H9 (cell line): ENCODE measurements at regions not wholly inside any gene's neighbourhood (a gene's known extent, or its start where the extent isn't known, plus 50 kb on each side); places are given as distances from the start of the nearest gene placed in this dataset.

Source experiments
- DNase-seq: peaks from one replicate; pipeline ENCODE4 v3.0.0-alpha.2; 2017
- H2AFZ ChIP-seq: one replicate; pipeline ENCODE4 v1.6.1; 2013; ENCODE audit warnings: mild to moderate bottlenecking, low read length, control low read depth, moderate library complexity
- H2AK5ac ChIP-seq: 2 replicates; pipeline ENCODE4 v1.6.1; 2013; ENCODE audit warnings: low read length, control low read depth, mixed read lengths; ENCODE audit not compliant: insufficient read length
- H2BK120ac ChIP-seq: one replicate; pipeline ENCODE4 v1.6.1; 2013; ENCODE audit warnings: low read depth, mild to moderate bottlenecking, low read length, control low read depth, inconsistent platforms; ENCODE audit not compliant: poor library complexity, severe bottlenecking
- H2BK12ac ChIP-seq: 2 replicates; pipeline ENCODE4 v1.6.1; 2013; ENCODE audit warnings: low read length, control low read depth, mixed read lengths, low read depth; ENCODE audit not compliant: insufficient read length
- H2BK15ac ChIP-seq: 2 replicates; pipeline ENCODE4 v1.6.1; 2013; ENCODE audit warnings: low read depth, low read length, control low read depth
- H2BK20ac ChIP-seq: one replicate; pipeline ENCODE4 v1.6.1; 2013; ENCODE audit warnings: low read depth, mild to moderate bottlenecking, low read length, control low read depth, inconsistent platforms; ENCODE audit not compliant: poor library complexity, severe bottlenecking
- H2BK5ac ChIP-seq: 2 replicates; pipeline ENCODE4 v1.6.1; 2013; ENCODE audit warnings: low read length, control low read depth, mixed read lengths; ENCODE audit not compliant: insufficient read length
- H3K14ac ChIP-seq: 2 replicates; pipeline ENCODE4 v1.6.1; 2013; ENCODE audit warnings: low read length, control low read depth; ENCODE audit not compliant: insufficient read depth
- H3K18ac ChIP-seq: 2 replicates; pipeline ENCODE4 v1.6.1; 2013; ENCODE audit warnings: low read depth, mild to moderate bottlenecking, mixed read lengths, low read length, control low read depth; ENCODE audit not compliant: insufficient read length
- H3K23ac ChIP-seq: 2 replicates; pipeline ENCODE4 v1.6.1; 2013; ENCODE audit warnings: low read length, control low read depth, mixed read lengths, low read depth; ENCODE audit not compliant: insufficient read length
- H3K23me2 ChIP-seq: 2 replicates; pipeline ENCODE4 v1.6.1; 2013; ENCODE audit warnings: low read depth, mild to moderate bottlenecking, mixed read lengths, low read length, control low read depth; ENCODE audit not compliant: insufficient read length, poor library complexity, severe bottlenecking
- H3K27ac ChIP-seq: 2 replicates; pipeline ENCODE4 v1.5.1; 2013; ENCODE audit warnings: low read length, control low read depth, mixed read lengths, low read depth; ENCODE audit not compliant: insufficient read length
- H3K27me3 ChIP-seq: 2 replicates; pipeline ENCODE4 v1.6.1; 2013; ENCODE audit warnings: low read length, control low read depth, inconsistent platforms; ENCODE audit not compliant: insufficient read depth
- H3K4ac ChIP-seq: 2 replicates; pipeline ENCODE4 v1.6.1; 2013; ENCODE audit warnings: low read depth, mild to moderate bottlenecking, control low read depth, inconsistent platforms, low read length, moderate library complexity
- H3K4me1 ChIP-seq: 2 replicates; pipeline ENCODE4 v1.6.1; 2013; ENCODE audit warnings: low read length, control low read depth, inconsistent platforms; ENCODE audit not compliant: insufficient read depth
- H3K4me2 ChIP-seq: 2 replicates; pipeline ENCODE4 v1.6.1; 2013; ENCODE audit warnings: low read length, control low read depth, mixed read lengths; ENCODE audit not compliant: insufficient read length, insufficient read depth
- H3K56ac ChIP-seq: 2 replicates; pipeline ENCODE4 v1.6.1; 2013; ENCODE audit warnings: low read depth, mild to moderate bottlenecking, mixed read lengths, low read length, control low read depth; ENCODE audit not compliant: insufficient read length
- H3K79me1 ChIP-seq: 2 replicates; pipeline ENCODE4 v1.6.1; 2013; ENCODE audit warnings: low read depth, mild to moderate bottlenecking, moderate library complexity, low read length, control low read depth, inconsistent platforms; ENCODE audit not compliant: insufficient read depth, poor library complexity, severe bottlenecking
- H3K79me2 ChIP-seq: 2 replicates; pipeline ENCODE4 v1.6.1; 2013; ENCODE audit warnings: low read length, control low read depth, inconsistent platforms; ENCODE audit not compliant: insufficient read depth
- H3K9ac ChIP-seq: 2 replicates; pipeline ENCODE4 v1.6.1; 2013; ENCODE audit warnings: low read length, control low read depth, mixed read lengths; ENCODE audit not compliant: insufficient read length; ENCODE audit errors: extremely low read depth
- H3K9me3 ChIP-seq: one replicate; pipeline ENCODE4 v1.6.1; 2013; ENCODE audit warnings: low read depth, low read length, inconsistent platforms; ENCODE audit not compliant: control insufficient read depth
- H3T11ph ChIP-seq: one replicate; pipeline ENCODE4 v1.6.1; 2013; ENCODE audit warnings: mild to moderate bottlenecking, low read length, control low read depth, inconsistent platforms
- H4K20me1 ChIP-seq: one replicate; pipeline ENCODE4 v1.6.1; 2013; ENCODE audit not compliant: control insufficient read depth, insufficient read length, insufficient read depth
- H4K5ac ChIP-seq: 2 replicates; pipeline ENCODE4 v1.6.1; 2013; ENCODE audit warnings: low read depth, mild to moderate bottlenecking, mixed read lengths, low read length, control low read depth; ENCODE audit not compliant: insufficient read length
- H4K8ac ChIP-seq: replicated peaks from 2 replicates; pipeline ENCODE4 v1.6.1; 2013; ENCODE audit warnings: low read length, control low read depth, mixed read lengths, low read depth; ENCODE audit not compliant: insufficient read length
- H4K91ac ChIP-seq: 2 replicates; pipeline ENCODE4 v1.6.1; 2013; ENCODE audit warnings: low read depth, mild to moderate bottlenecking, moderate library complexity, mixed read lengths, low read length, control low read depth; ENCODE audit not compliant: insufficient read length
- H3K27ac Mint-ChIP-seq, 3 experiments: 2 replicates in 2 of 3; 3 replicates in 1 of 3; pipeline ENCODE4 v1.8.0; 2020 to 2021; ENCODE audit warnings: mixed read lengths in 3 of 3, mild to moderate bottlenecking in 1 of 3, moderate library complexity in 1 of 3
- H3K27me3 Mint-ChIP-seq: 2 replicates; pipeline ENCODE4 v1.8.0; 2021; ENCODE audit warnings: low read depth, mild to moderate bottlenecking, moderate library complexity, mixed read lengths
- H3K36me3 Mint-ChIP-seq, 3 experiments: 2 replicates in 2 of 3; 3 replicates in 1 of 3; pipeline ENCODE4 v1.8.0; 2020 to 2021; ENCODE audit warnings: low read depth in 3 of 3, mixed read lengths in 3 of 3; ENCODE audit not compliant: insufficient read depth in 1 of 3
- H3K4me1 Mint-ChIP-seq, 2 experiments: 2 replicates each; pipeline ENCODE4 v1.8.0; 2020; ENCODE audit warnings: mixed read lengths in 2 of 2
- H3K4me3 Mint-ChIP-seq, 2 experiments: 2 replicates in 1 of 2; 3 replicates in 1 of 2; pipeline ENCODE4 v1.8.0; 2020 to 2021; ENCODE audit warnings: mild to moderate bottlenecking in 2 of 2, mixed read lengths in 2 of 2, moderate library complexity in 1 of 2
- H3K9me3 Mint-ChIP-seq, 2 experiments: 2 replicates in 1 of 2; 3 replicates in 1 of 2; pipeline ENCODE4 v1.8.0; 2020; ENCODE audit warnings: mild to moderate bottlenecking in 2 of 2, mixed read lengths in 2 of 2, moderate library complexity in 1 of 2
- CTCF ChIP-seq: fragments of 200-600 bp; sonication (generic); conservative IDR thresholded peaks from 3 replicates; pipeline ENCODE4 v1.8.0; 2021; ENCODE audit warnings: antibody characterized with exemption, mild to moderate bottlenecking
- WGBS: extraction: QIAGEN DNeasy Blood & Tissue Kit; methylation state at CpG from one replicate; pipeline ENCODE4 v1.1.7; 2013; ENCODE audit warnings: missing lambda C conversion rate, low lambda C conversion rate, mixed read lengths; ENCODE audit not compliant: insufficient read length; ENCODE audit errors: extremely low coverage; 5-methylcytosine and 5-hydroxymethylcytosine counted together

GRCh38 chr18:25726298-25726697, 364.1 kb downstream of the SS18 start:
- Histone ChIP-seq H2AFZ (no peak overlapping the region), H3K4ac (no peak overlapping the region)

More at GRCh38 chr18:25726298-25726697, 364.1 kb downstream of the SS18 start:
- H4K5ac ChIP-seq: no peak overlapping the region
- DNase-seq: no peak
- no peak overlapping the region for H3K9ac ChIP-seq
- peak overlapping the region; percentile 38 for H3K18ac ChIP-seq
- no peak overlapping the region for H3T11ph ChIP-seq
- H3K27me3 ChIP-seq: no peaks in the 10 kb centered on the region
- no peak overlapping the region for H2BK15ac ChIP-seq
- no peak overlapping the region for H2BK5ac ChIP-seq
- Mint-ChIP-seq H3K36me3 (peaks cover 1 to 28% (median 8%) of the 10 kb centered on the region in 3 experiments; a peak in 6 of 7 replicates), H3K27ac (no peak overlapping the region), H3K27me3 (0 out of 2 replicates have a peak, but pooled peaks cover 3% of the 10 kb centered on the region), H3K4me1 (peaks cover 15 to 17% of the 10 kb centered on the region in 2 experiments), H3K4me3 (no peak overlapping the region), H3K9me3 (peaks cover 17 to 20% of the 10 kb centered on the region in 2 experiments)
- H3K27ac ChIP-seq: no peak overlapping the region
- H3K14ac ChIP-seq: 0 out of 2 replicates have a peak overlapping the region, but pooled peaks have one; percentile 48
- no peak overlapping the region for H2BK120ac ChIP-seq
- H3K23me2 ChIP-seq: no peaks in the 10 kb centered on the region
- TF ChIP-seq CTCF: no peak
- H3K4me2 ChIP-seq: no peak overlapping the region
- no CpG with 5 or more reads among the region's 11 CpGs for WGBS
- no peak overlapping the region for H3K56ac ChIP-seq
- H2BK12ac ChIP-seq: no peak overlapping the region
- no peak overlapping the region for H2AK5ac ChIP-seq
- no peak overlapping the region for H4K91ac ChIP-seq
- H3K23ac ChIP-seq: no peak overlapping the region
- no peaks in the 10 kb centered on the region for H4K20me1 ChIP-seq
- no peaks in the 10 kb centered on the region; the same call in 1 of the 2 replicates for H3K4me1 ChIP-seq
- no peak overlapping the region for H2BK20ac ChIP-seq
- no peak overlapping the region for H4K8ac ChIP-seq
- no peaks in the 10 kb centered on the region for H3K79me1 ChIP-seq
- no peaks in the 10 kb centered on the region for H3K79me2 ChIP-seq
- H3K9me3 ChIP-seq: no peaks in the 10 kb centered on the region
